HFF-Myc (cell line): ENCODE measurements at regions not wholly inside any gene's neighbourhood (a gene's known extent, or its start where the extent isn't known, plus 50 kb on each side); places are given as distances from the start of the nearest gene placed in this dataset.

Experiments
- DNase-seq: peaks from one replicate; pipeline ENCODE4 v3.0.0-alpha.2; 2011; ENCODE audit warnings: low read depth; ENCODE audit errors: extremely low read depth
- H3K4me3 ChIP-seq: replicated peaks from 2 replicates; pipeline ENCODE4 v1.5.1; 2011; ENCODE audit warnings: low read depth, mild to moderate bottlenecking, control low read depth, low read length
- TF ChIP-seq, protein P1 (sequence below): IDR thresholded peaks from 2 replicates; pipeline ENCODE4 v1.5.1; 2012; ENCODE audit warnings: mild to moderate bottlenecking, low read depth, low read length, control low read depth; ENCODE audit errors: missing control alignments

DNA sequence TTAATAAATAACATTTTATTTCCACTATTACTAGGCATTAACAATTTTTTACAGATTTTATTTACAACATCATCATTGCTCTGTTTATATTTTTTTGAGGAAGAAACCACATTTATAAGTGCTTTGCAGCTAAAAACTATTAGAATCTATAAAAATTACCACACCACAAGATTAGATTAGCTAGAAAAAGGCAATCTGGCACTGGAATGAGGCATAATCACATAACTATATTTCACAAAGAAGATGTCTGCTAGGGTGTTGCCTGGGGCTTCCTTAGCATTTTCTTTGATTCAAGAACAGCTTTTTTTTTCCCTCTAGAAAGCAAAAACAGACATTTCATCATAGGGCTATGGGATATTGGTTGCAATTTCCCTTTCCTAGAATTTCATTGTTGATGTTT lies 2169.2 kb downstream of the MRPL39 start:
- no peak for DNase-seq
- TF ChIP-seq, protein P1, sequence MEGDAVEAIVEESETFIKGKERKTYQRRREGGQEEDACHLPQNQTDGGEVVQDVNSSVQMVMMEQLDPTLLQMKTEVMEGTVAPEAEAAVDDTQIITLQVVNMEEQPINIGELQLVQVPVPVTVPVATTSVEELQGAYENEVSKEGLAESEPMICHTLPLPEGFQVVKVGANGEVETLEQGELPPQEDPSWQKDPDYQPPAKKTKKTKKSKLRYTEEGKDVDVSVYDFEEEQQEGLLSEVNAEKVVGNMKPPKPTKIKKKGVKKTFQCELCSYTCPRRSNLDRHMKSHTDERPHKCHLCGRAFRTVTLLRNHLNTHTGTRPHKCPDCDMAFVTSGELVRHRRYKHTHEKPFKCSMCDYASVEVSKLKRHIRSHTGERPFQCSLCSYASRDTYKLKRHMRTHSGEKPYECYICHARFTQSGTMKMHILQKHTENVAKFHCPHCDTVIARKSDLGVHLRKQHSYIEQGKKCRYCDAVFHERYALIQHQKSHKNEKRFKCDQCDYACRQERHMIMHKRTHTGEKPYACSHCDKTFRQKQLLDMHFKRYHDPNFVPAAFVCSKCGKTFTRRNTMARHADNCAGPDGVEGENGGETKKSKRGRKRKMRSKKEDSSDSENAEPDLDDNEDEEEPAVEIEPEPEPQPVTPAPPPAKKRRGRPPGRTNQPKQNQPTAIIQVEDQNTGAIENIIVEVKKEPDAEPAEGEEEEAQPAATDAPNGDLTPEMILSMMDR, result no peak
- H3K4me3 ChIP-seq, result no peak overlapping the region

DNA sequence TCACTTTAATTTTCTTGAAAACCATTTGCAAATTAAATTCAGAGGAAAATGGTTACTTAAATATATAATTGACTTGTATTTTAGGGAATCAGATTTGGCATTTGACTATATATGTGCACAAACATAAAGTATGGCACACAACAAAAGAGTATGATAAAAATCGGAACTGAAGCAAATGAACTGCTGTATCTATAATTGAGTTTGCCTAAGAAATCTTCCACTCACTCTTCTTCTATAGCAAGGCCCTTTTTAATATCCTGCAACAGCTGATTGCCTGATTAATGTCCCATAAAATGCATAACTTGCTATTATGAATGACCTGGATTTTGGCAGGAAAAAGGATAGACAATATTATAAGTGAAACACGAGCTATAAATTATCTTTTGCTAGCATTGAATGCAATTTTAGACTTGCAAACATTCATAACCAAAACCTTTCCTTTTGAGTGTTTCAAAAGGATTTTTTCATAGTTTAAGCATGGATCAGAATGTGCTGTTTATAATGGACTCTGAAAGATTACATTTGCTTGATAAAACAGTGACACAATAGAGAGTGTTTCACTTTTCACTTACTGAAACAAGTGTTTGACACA lies 2204.3 kb downstream of the MRPL39 start:
- DNase-seq, result no peak
- TF ChIP-seq, protein P1, result no peak
- no peak overlapping the region for H3K4me3 ChIP-seq

DNA sequence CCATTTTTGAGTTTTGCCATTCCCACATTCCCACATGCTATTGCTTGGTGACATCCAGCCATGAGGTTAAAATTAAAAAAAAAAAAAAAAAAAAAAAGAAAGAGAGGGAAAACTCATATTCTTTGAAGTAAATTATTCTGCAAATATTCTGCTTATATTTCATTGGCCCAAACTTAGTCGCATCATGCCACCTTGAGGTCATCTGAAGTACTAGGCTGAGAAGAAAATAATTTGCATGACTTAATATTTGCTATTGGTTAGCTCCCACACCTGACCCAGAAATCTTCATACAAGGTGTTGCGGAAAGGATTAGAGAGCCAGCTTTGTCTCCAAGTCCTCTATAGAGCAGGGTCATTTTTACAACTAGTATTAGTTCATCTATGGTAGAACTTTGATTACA lies 2206.0 kb downstream of the MRPL39 start:
- no peak for DNase-seq
- TF ChIP-seq, protein P1, result no peak
- H3K4me3 ChIP-seq, result no peak overlapping the region

DNA sequence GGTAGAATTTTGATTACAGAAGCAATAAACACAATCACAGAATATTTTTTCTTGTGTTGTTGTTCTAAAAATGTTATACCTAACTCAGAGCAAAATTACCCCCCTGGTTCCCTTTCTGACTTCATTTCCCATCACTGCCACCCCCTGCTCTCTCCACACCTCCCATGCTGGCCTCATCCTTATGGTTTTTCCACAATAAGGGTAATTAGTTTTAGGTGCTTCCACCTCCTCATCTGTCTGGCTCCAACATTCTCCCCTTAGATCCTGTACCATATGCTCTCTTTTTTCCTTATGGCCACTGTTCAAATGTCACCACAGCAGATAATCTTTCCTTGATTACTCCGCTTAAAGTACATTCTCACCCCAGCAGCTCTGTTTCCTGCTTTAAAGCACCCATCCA lies 2208.6 kb downstream of the MRPL39 start:
- no peak for DNase-seq
- TF ChIP-seq, protein P1, result no peak
- no peak overlapping the region for H3K4me3 ChIP-seq

DNA sequence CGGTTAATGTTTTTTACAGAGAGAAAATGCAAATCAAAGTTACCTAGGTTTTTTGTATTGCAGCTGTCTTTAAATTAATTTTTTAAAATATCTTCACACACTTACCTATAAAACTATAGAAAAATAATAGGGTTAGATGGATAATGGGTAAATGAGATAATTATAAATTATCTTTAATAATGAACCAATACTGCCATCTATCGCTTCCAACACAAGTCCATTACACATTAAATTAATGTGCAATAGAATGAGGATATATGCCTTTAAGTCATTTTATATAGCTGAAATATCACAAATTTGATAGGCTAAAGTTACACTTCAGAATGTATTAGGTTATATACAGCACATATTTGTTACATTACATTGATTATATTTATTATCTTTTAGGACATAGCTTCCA lies 2212.8 kb downstream of the MRPL39 start:
- no peak for DNase-seq
- TF ChIP-seq, protein P1, result no peak

DNA sequence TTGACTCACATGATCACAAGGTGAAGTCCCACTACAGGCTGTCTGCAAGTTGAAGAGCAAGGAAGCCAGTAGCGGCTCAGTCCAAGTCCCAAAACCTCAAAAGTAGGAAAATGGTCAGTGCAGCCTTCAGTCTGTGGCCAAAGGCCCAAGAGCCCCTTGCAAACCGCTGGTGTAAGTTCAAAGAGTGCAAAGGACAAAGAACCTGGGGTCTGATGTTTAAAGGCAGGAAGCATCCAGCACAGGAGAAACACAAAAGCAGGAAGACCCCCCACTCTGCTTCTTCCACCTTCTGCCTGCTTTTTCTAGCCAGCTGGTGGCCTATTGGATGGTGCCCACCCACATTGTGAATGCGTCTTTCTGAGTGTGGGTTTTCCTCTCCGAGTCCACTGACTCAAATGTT lies 2222.6 kb downstream of the MRPL39 start:
- DNase-seq, result no peak
- no peak overlapping the region for H3K4me3 ChIP-seq
- TF ChIP-seq, protein P1, result no peak

More for the DNA sequence above, 2212.8 kb downstream of the MRPL39 start:
- H3K4me3 ChIP-seq, result no peak overlapping the region

DNA sequence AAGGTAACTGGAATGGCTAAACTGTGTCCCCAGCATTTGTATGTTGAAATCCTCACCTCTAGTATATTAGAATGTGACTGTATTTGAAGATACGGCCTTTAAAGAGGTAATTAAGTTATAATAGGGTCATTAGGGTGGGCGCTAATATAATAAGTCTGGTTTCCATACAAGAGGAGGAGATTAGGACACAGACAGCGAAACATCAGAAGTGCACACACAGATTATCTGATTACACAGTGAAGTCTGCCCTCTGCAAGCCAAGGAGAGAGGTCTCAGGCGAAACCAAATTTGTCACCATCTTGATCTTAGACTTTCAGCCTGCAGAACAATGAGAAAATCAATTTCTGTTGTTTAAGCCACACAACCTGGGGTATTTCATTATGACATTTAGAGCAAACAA lies 2233.1 kb downstream of the MRPL39 start:
- DNase-seq, result no peak
- no peak overlapping the region for H3K4me3 ChIP-seq
- TF ChIP-seq, protein P1, result no peak
